Spinal cord (tissue), 9 donors: ENCODE measurements at regions not wholly inside any gene's neighbourhood (a gene's known extent, or its start where the extent isn't known, plus 50 kb on each side); places are given as distances from the start of the nearest gene placed in this dataset.

Experiments
- DNase-seq, 6 donors: peaks; one replicate each; pipeline versions ENCODE4 v3.0.0 to v3.0.0-alpha.2; 2013 to 2015; ENCODE audit warnings: low spot score in 6 of 6, low read depth in 4 of 6
- H3K27ac ChIP-seq: one replicate; pipeline ENCODE4 v1.5.1; 2013; ENCODE audit warnings: low read depth, low read length, control low read depth
- H3K27me3 ChIP-seq: one replicate; pipeline ENCODE4 v1.6.1; 2013; ENCODE audit warnings: low read length; ENCODE audit not compliant: control insufficient read depth, insufficient read depth
- H3K36me3 ChIP-seq: one replicate; pipeline ENCODE4 v1.6.1; 2013; ENCODE audit warnings: low read length; ENCODE audit not compliant: control insufficient read depth, insufficient read depth
- H3K4me1 ChIP-seq: one replicate; pipeline ENCODE4 v1.6.1; 2013; ENCODE audit warnings: low read length; ENCODE audit not compliant: control insufficient read depth, insufficient read depth
- H3K4me3 ChIP-seq: one replicate; pipeline ENCODE4 v1.5.1; 2013; ENCODE audit warnings: low read depth, low read length, control low read depth
- H3K9me3 ChIP-seq: one replicate; pipeline ENCODE4 v1.6.1; 2013; ENCODE audit warnings: low read length; ENCODE audit not compliant: control insufficient read depth, insufficient read depth
- WGBS: methylation state at CpG from one replicate; pipeline ENCODE4 v1.1.5; 2013; ENCODE audit warnings: missing lambda C conversion rate; ENCODE audit not compliant: insufficient coverage; 5-methylcytosine and 5-hydroxymethylcytosine counted together
- donor health status: healthy.

- Histone ChIP-seq H3K27ac (no peak overlapping the region), H3K4me1 (no peaks in the 10 kb centered on the region), H3K36me3 (no peaks in the 10 kb centered on the region), H3K27me3 (peaks cover 2% of the 10 kb centered on the region), H3K4me3 (no peak overlapping the region), H3K9me3 (no peaks in the 10 kb centered on the region)
- 97% methylated on average over 4 of the region's 6 CpGs for WGBS
- no peak for DNase-seq
Measured at GRCh38 chr1:25088180-25088701, 144.1 kb downstream of the SYF2 start.

GRCh38 chr1:25086518-25087079 lies 145.7 kb downstream of the SYF2 start:
- peaks cover 2% of the 10 kb centered on the region for H3K27me3 ChIP-seq
- no peak overlapping the region for H3K4me3 ChIP-seq
- 73% methylated on average over 3 of the region's 3 CpGs for WGBS
- no peak overlapping the region for H3K27ac ChIP-seq
- H3K36me3 ChIP-seq, result no peaks in the 10 kb centered on the region
- H3K4me1 ChIP-seq, result no peaks in the 10 kb centered on the region
- DNase-seq, result no peak
- no peaks in the 10 kb centered on the region for H3K9me3 ChIP-seq

DNA sequence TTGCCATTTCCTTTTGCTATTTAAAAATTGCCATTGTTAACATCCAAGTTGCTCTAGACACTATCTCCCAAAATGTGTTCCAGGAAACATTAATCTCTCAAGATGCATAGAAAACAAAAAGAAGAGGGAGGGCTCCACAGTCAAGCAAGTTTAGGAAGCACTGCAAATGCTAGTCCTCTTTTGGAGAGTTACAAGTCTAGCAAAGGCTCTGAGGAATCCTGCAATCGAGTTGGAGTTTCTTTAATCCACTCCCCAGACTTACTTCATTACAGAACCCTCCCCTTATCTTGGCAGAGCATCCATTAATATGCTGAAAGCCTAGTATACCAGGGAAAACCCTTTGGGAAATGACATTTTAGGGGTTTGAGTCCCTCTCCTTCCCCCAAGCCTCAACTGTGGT lies 147.9 kb downstream of the SYF2 start:
- WGBS, result 50% methylated on average over 1 of the region's 1 CpG
- Histone ChIP-seq H3K27me3 (peaks cover 2% of the 10 kb centered on the region), H3K27ac (no peak overlapping the region), H3K9me3 (no peaks in the 10 kb centered on the region), H3K36me3 (no peaks in the 10 kb centered on the region), H3K4me3 (no peak overlapping the region), H3K4me1 (no peaks in the 10 kb centered on the region)
- DNase-seq, result no peak

DNA sequence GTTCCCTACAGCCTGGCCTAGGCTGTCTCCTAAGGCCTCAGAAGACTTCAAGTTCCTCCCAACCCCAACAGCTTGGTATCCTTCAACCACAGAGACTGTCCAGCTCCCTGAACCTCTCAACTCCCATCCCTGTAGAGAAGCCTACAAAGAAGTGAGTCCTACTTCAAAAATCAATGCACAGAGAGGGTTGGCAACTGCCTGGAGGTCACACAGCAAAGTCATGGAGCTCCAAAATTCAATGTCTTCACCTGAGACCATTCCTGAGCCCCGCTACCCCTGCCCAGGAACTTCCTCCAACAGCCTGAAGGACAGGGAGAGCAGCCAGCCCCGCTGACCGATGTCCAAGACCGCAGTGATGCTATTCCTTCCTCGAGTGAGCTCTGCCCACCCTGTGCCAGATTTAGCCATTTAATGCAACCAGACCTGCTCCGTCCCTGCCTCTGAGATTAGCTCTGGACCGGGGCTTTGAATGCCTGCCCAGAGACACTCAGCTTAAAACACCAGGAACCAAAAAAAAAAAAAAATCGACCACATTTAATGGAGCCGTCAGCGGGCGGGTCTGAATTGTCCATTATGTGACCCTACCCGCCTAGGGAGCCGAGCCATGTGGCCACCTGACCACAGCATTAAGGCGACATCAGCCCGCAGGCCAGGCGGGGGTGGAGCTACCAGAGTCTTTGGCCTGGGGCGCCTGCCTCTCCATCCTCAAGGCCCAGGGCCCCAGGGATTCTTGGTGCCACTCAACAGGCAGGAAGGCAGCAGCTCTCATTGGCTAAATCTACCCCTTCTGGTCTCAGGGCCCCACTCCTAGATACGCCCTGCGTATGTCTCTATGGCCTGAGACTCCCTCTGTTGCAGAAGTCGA lies 148.6 kb downstream of the SYF2 start:
- no peak for DNase-seq
- WGBS, result 66% methylated on average over 19 of the region's 20 CpGs
- Histone ChIP-seq H3K27me3 (peaks cover 2% of the 10 kb centered on the region), H3K27ac (no peak overlapping the region), H3K9me3 (no peaks in the 10 kb centered on the region), H3K4me3 (no peak overlapping the region), H3K4me1 (no peaks in the 10 kb centered on the region), H3K36me3 (no peaks in the 10 kb centered on the region)

DNA sequence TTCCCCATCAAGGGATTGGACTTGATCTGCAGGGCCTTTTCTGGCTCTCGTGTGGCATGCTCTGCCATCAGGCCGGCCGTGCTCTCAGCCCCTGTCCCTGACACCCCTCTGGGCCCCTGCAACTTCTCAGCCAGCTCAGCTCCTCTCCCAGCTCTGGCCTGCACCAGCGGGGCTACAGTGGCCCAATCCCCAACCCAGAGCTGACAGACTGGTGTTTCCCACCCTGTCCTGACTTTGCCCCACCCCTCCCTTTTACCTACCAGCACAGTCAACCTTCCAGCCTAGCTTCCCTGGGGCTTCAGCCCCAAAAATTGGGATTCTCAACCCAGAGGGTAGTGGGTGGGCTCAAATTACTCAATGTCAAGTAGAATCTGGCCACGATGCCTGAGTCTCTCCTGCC lies 149.3 kb downstream of the SYF2 start:
- Histone ChIP-seq H3K27ac (no peak overlapping the region), H3K4me1 (no peaks in the 10 kb centered on the region), H3K4me3 (no peak overlapping the region), H3K27me3 (peaks cover 2% of the 10 kb centered on the region), H3K9me3 (no peaks in the 10 kb centered on the region), H3K36me3 (no peaks in the 10 kb centered on the region)
- 79% methylated on average over 5 of the region's 5 CpGs for WGBS
- no peak for DNase-seq

- DNase-seq, result no peak
- Histone ChIP-seq H3K4me3 (no peak overlapping the region), H3K36me3 (no peaks in the 10 kb centered on the region), H3K27ac (no peak overlapping the region), H3K9me3 (no peaks in the 10 kb centered on the region), H3K4me1 (no peaks in the 10 kb centered on the region), H3K27me3 (peaks cover 2% of the 10 kb centered on the region)
- WGBS, result 83% methylated on average over 23 of the region's 25 CpGs
Measured at GRCh38 chr1:25082216-25082899, 149.9 kb downstream of the SYF2 start.

GRCh38 chr1:25081496-25081895 lies 150.8 kb downstream of the SYF2 start:
- no peak for DNase-seq
- Histone ChIP-seq H3K27me3 (peaks cover 2% of the 10 kb centered on the region), H3K9me3 (no peaks in the 10 kb centered on the region), H3K4me1 (no peaks in the 10 kb centered on the region), H3K27ac (no peak overlapping the region), H3K36me3 (no peaks in the 10 kb centered on the region), H3K4me3 (no peak overlapping the region)
- 100% methylated on average over 1 of the region's 2 CpGs for WGBS

GRCh38 chr1:25080294-25081209 lies 150.5 kb upstream of the RUNX3 start:
- no peak overlapping the region for H3K27ac ChIP-seq
- no peaks in the 10 kb centered on the region for H3K36me3 ChIP-seq
- H3K4me3 ChIP-seq, result no peak overlapping the region
- H3K4me1 ChIP-seq, result no peaks in the 10 kb centered on the region
- peaks cover 2% of the 10 kb centered on the region for H3K27me3 ChIP-seq
- no peak for DNase-seq
- WGBS, result 50% methylated on average over 6 of the region's 8 CpGs
- no peaks in the 10 kb centered on the region for H3K9me3 ChIP-seq

DNA sequence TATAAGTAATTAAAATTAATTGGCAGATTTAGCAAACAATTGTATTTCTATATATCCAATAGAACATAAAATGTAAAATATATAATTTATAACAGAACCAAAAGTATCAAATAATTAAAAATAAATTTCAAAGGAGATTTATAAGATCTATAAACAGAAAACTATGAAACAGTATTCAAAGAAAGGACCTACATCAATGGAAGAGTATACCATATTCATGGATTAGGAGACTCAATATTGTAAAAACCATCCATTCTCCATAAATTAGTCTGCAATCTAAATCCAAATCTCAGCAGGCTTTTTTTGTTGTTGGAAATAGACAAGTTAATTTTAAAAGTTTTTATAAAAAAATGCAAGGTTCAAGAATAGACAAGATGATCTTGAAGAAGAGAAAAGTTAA lies 149.0 kb upstream of the RUNX3 start:
- H3K4me1 ChIP-seq, result no peaks in the 10 kb centered on the region
- H3K27ac ChIP-seq, result no peak overlapping the region
- H3K27me3 ChIP-seq, result no peaks in the 10 kb centered on the region
- no peaks in the 10 kb centered on the region for H3K36me3 ChIP-seq
- H3K4me3 ChIP-seq, result no peak overlapping the region
- H3K9me3 ChIP-seq, result no peaks in the 10 kb centered on the region
- DNase-seq, result no peak
